D721Med (cell line): ENCODE measurements at regions not wholly inside any gene's neighbourhood (a gene's known extent, or its start where the extent isn't known, plus 50 kb on each side); places are given as distances from the start of the nearest gene placed in this dataset.
"Not testable (repeated sequence)": the region's sequence is repeated elsewhere in the genome, so short reads cannot be mapped to it uniquely, and the experiment has no call there.

Experiments
- DNase-seq: peaks from one replicate; pipeline ENCODE4 v3.0.0; 2011; ENCODE audit warnings: low spot score; ENCODE audit not compliant: insufficient read length
- FAIRE-seq: peaks from 2 replicates; lab custom pipeline; 2011; peaks lifted over from hg19 to GRCh38; lab: Jason Lieb, UNC
- CTCF ChIP-seq: IDR thresholded peaks from 2 replicates; pipeline ENCODE4 v1.5.1; 2012; ENCODE audit warnings: mild to moderate bottlenecking, control low read depth; ENCODE audit not compliant: insufficient read depth; ENCODE audit errors: missing control alignments

- DNase-seq: no peak
- no peak for FAIRE-seq
- no peak for TF ChIP-seq CTCF
These were observed 91.2 kb upstream of the SEM1 start for GRCh38 chr7:96800824-96801223.

GRCh38 chr7:96819111-96819700, 109.6 kb upstream of the SEM1 start:
- TF ChIP-seq CTCF: no peak
- DNase-seq (no peak), FAIRE-seq (no peak)

- not testable (repeated sequence) for DNase-seq, FAIRE-seq
These were observed 111.5 kb upstream of the SEM1 start for GRCh38 chr7:96821131-96821530.

- DNase-seq (no peak), FAIRE-seq (no peak)
- TF ChIP-seq CTCF: no peak
These were observed 113.2 kb upstream of the SEM1 start for GRCh38 chr7:96822824-96823223.

GRCh38 chr7:96823274-96823673, 113.6 kb upstream of the SEM1 start:
- FAIRE-seq (no peak), DNase-seq (no peak)
- no peak for TF ChIP-seq CTCF

GRCh38 chr7:96824686-96825085, 115.0 kb upstream of the SEM1 start:
- no peak for DNase-seq
- no peak for TF ChIP-seq CTCF

GRCh38 chr7:96825285-96825684, 115.6 kb upstream of the SEM1 start:
- DNase-seq: no peak
- TF ChIP-seq CTCF: no peak
- FAIRE-seq: no peak

More at GRCh38 chr7:96824686-96825085, 115.0 kb upstream of the SEM1 start:
- no peak for FAIRE-seq

GRCh38 chr7:96826089-96826488, 116.4 kb upstream of the SEM1 start:
- TF ChIP-seq CTCF: no peak
- FAIRE-seq: no peak

More at GRCh38 chr7:96826089-96826488, 116.4 kb upstream of the SEM1 start:
- no peak for DNase-seq
